ENCODE measurements at regions not wholly inside any gene's neighbourhood (a gene's known extent, or its start where the extent isn't known, plus 50 kb on each side); places are given as distances from the start of the nearest gene placed in this dataset.

GRCh38 chr2:176479961-176480360 lies 210.7 kb downstream of the MTX2 start:
- no peak for TF ChIP-seq CTCF (IDR thresholded peaks at IDR 0.05)
- no peak for ATAC-seq
- DNase-seq = no peak
- H3K4me1 ChIP-seq = peaks cover 0 to 7% (median 0%) of the 10 kb centered on the region in 9 donors
- no peak overlapping the region for H3K27ac ChIP-seq
- H3K9me3 ChIP-seq = no peaks in the 10 kb centered on the region
- H3K27me3 ChIP-seq = peaks cover 0 to 24% (median 6%) of the 10 kb centered on the region in 7 donors
- intact Hi-C loops (cut with DNase I) = no loop called here
- H3K4me3 ChIP-seq = no peak overlapping the region
- no peaks in the 10 kb centered on the region for H3K36me3 ChIP-seq
- 79 to 81% methylated on average over 1 of the region's 1 CpG for WGBS, 2 donors

- no peak for TF ChIP-seq CTCF (IDR thresholded peaks at IDR 0.05)
- H3K4me3 ChIP-seq = no peak overlapping the region
- H3K4me1 ChIP-seq = peaks cover 0 to 7% (median 0%) of the 10 kb centered on the region in 9 donors
- ATAC-seq = no peak
- no peak overlapping the region for H3K27ac ChIP-seq
- H3K36me3 ChIP-seq = no peaks in the 10 kb centered on the region
- no peak for DNase-seq
- intact Hi-C loops (cut with DNase I) = no loop called here
- WGBS, 2 donors = 85 to 87% methylated on average over 3 of the region's 3 CpGs
- H3K27me3 ChIP-seq = peaks cover 0 to 29% (median 6%) of the 10 kb centered on the region in 7 donors
- no peaks in the 10 kb centered on the region for H3K9me3 ChIP-seq
Observed at GRCh38 chr2:176482107-176482506, 212.9 kb downstream of the MTX2 start.

GRCh38 chr2:176483476-176483875 lies 214.2 kb downstream of the MTX2 start:
- no peak for TF ChIP-seq CTCF (IDR thresholded peaks at IDR 0.05)
- intact Hi-C loops (cut with DNase I) = no loop called here
- Histone ChIP-seq H3K9me3 (no peaks in the 10 kb centered on the region), H3K4me1 (peaks cover 0 to 7% (median 0%) of the 10 kb centered on the region in 9 donors), H3K27ac (no peak overlapping the region), H3K4me3 (no peak overlapping the region), H3K36me3 (no peaks in the 10 kb centered on the region), H3K27me3 (peaks cover 0 to 24% (median 6%) of the 10 kb centered on the region in 7 donors)
- DNase-seq (no peak), ATAC-seq (no peak)
- WGBS, 2 donors = 66 to 70% methylated on average over 7 of the region's 7 CpGs

- ATAC-seq (no peak), DNase-seq (no peak)
- Histone ChIP-seq H3K4me3 (no peak overlapping the region), H3K4me1 (peaks cover 0 to 7% (median 0%) of the 10 kb centered on the region in 9 donors), H3K27me3 (peaks cover 0 to 24% (median 6%) of the 10 kb centered on the region in 7 donors), H3K27ac (no peak overlapping the region), H3K9me3 (no peaks in the 10 kb centered on the region), H3K36me3 (no peaks in the 10 kb centered on the region)
- TF ChIP-seq CTCF (IDR thresholded peaks at IDR 0.05) = no peak
- intact Hi-C loops (cut with DNase I) = no loop called here
- WGBS, 2 donors = 90 to 91% methylated on average over 10 of the region's 10 CpGs
Observed at GRCh38 chr2:176483901-176484568, 214.8 kb downstream of the MTX2 start.

All from heart right ventricle (tissue), 16 donors.